ENCODE measurements at regions not wholly inside any gene's neighbourhood (a gene's known extent, or its start where the extent isn't known, plus 50 kb on each side); places are given as distances from the start of the nearest gene placed in this dataset.

DNA sequence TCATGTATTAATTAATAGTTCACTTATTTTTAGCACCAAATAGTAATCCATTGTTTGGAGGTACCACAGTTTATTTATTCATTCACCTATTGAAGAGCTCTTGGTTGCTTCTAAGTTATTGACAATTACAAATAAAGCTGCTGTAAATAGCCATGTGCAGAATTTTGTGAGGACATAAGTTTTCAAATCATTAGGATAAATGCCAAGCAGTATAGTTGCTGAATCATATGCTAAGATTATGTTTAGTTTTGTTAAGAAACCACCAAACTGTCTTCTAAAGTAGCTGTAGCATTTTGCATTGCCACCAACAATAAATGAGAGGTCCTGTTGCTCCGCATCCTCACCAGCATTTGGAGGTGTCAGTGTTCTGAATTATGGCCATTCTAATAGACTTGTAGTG lies 2126.8 kb downstream of the PCDH9 start:
- Histone ChIP-seq H3K79me2 (no peaks in the 10 kb centered on the region), H2AFZ (no peak overlapping the region), H3K9ac (no peak overlapping the region), H3K4me1 (no peaks in the 10 kb centered on the region), H3K27me3 (ENCODE audit: control insufficient read depth, insufficient read depth, low read length) (no peaks in the 10 kb centered on the region), H3K27ac (no peak overlapping the region), H3K4me3 (ENCODE audit: low read depth, low read length) (no peak overlapping the region), H3K4me2 (ENCODE audit: low read length) (no peak overlapping the region), H3K9me3 (ENCODE audit: control insufficient read depth, low read length) (no peaks in the 10 kb centered on the region), H3K36me3 (ENCODE audit: control insufficient read depth, insufficient read depth, low read length) (no peaks in the 10 kb centered on the region)
- TF ChIP-seq, protein P1, sequence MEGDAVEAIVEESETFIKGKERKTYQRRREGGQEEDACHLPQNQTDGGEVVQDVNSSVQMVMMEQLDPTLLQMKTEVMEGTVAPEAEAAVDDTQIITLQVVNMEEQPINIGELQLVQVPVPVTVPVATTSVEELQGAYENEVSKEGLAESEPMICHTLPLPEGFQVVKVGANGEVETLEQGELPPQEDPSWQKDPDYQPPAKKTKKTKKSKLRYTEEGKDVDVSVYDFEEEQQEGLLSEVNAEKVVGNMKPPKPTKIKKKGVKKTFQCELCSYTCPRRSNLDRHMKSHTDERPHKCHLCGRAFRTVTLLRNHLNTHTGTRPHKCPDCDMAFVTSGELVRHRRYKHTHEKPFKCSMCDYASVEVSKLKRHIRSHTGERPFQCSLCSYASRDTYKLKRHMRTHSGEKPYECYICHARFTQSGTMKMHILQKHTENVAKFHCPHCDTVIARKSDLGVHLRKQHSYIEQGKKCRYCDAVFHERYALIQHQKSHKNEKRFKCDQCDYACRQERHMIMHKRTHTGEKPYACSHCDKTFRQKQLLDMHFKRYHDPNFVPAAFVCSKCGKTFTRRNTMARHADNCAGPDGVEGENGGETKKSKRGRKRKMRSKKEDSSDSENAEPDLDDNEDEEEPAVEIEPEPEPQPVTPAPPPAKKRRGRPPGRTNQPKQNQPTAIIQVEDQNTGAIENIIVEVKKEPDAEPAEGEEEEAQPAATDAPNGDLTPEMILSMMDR (IDR thresholded peaks at IDR 0.05) = no peak

DNA sequence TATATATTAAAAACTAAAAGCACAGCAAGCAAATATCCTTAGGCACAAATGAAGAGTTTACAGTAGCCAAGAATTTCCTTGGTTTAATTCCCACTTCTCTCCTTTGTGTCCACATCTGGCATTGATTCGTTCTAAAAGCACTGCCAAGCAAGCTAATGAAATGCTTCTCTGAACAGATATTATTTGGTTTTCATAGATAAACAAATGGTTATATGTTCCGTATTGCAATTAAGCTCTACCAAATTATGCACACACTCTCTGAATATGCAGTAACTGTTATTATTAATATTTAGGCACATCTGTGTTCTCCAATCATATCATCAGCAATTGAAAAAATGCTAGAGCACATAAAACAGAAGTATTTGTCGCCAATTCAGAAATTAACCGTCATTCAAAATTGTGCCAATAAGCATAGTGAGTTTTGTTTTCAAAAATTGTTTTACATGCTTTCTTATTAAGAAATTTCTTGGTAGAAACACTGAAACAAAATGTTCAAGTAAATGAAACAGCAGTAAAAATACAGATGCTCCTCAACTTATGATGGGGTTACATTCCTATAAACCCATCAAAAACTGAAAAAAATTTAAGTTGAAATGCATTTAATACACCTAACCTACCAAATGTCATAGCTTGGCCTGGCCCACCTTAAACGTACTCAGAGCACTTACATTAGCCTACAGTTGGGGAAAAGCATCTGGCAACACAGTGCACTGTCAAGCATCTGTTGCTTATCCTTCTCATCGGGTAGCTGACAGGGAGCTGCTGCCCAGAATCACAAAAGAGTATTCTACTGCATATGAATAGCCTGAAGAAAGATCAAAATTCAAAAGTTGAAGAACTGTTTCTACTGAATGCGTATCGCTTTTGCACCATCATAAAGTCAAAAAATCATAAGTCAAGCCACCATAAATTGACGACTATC lies 2134.7 kb downstream of the PCDH9 start:
- Histone ChIP-seq H3K9me3 (ENCODE audit: control insufficient read depth, low read length) (no peaks in the 10 kb centered on the region), H3K4me1 (no peaks in the 10 kb centered on the region), H3K79me2 (no peaks in the 10 kb centered on the region), H3K27ac (no peak overlapping the region), H3K4me2 (ENCODE audit: low read length) (no peak overlapping the region), H3K36me3 (ENCODE audit: control insufficient read depth, insufficient read depth, low read length) (no peaks in the 10 kb centered on the region), H3K9ac (no peak overlapping the region), H3K27me3 (ENCODE audit: control insufficient read depth, insufficient read depth, low read length) (no peaks in the 10 kb centered on the region), H2AFZ (no peak overlapping the region), H3K4me3 (ENCODE audit: low read depth, low read length) (no peak overlapping the region)
- TF ChIP-seq, protein P1 (IDR thresholded peaks at IDR 0.05) = no peak

GRCh38 chr13:65093357-65093756 lies 2136.8 kb downstream of the PCDH9 start:
- Histone ChIP-seq H3K4me2 (ENCODE audit: low read length) (no peak overlapping the region), H3K9ac (no peak overlapping the region), H3K36me3 (ENCODE audit: control insufficient read depth, insufficient read depth, low read length) (no peaks in the 10 kb centered on the region), H2AFZ (no peak overlapping the region), H3K27ac (no peak overlapping the region), H3K27me3 (ENCODE audit: control insufficient read depth, insufficient read depth, low read length) (no peaks in the 10 kb centered on the region), H3K9me3 (ENCODE audit: control insufficient read depth, low read length) (no peaks in the 10 kb centered on the region), H3K4me1 (no peaks in the 10 kb centered on the region), H3K79me2 (no peaks in the 10 kb centered on the region), H3K4me3 (ENCODE audit: low read depth, low read length) (no peak overlapping the region)
- TF ChIP-seq, protein P1 (IDR thresholded peaks at IDR 0.05) = no peak

DNA sequence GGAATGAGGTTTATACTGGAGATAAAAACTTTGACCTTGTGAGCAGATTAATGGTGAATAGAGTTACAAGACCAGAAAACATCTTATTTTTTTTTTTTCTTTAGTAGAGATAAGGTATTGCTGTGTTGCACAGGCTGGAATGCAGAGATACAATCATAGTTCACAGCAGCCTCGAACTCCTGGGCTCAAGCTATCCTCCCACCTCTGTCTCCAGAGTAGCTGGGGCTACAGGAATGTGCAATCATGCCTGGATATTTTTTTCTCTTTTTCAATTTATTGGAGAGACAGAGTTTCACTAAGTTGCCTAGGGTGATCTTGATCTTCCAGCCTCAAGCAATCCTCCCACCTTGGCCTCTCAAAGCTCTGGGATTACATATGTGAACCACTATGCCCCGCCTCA lies 2139.1 kb downstream of the PCDH9 start:
- Histone ChIP-seq H3K9me3 (ENCODE audit: control insufficient read depth, low read length) (no peaks in the 10 kb centered on the region), H3K79me2 (no peaks in the 10 kb centered on the region), H2AFZ (no peak overlapping the region), H3K27ac (no peak overlapping the region), H3K9ac (no peak overlapping the region), H3K4me3 (ENCODE audit: low read depth, low read length) (no peak overlapping the region), H3K36me3 (ENCODE audit: control insufficient read depth, insufficient read depth, low read length) (no peaks in the 10 kb centered on the region), H3K27me3 (ENCODE audit: control insufficient read depth, insufficient read depth, low read length) (no peaks in the 10 kb centered on the region), H3K4me2 (ENCODE audit: low read length) (no peak overlapping the region), H3K4me1 (no peaks in the 10 kb centered on the region)
- TF ChIP-seq, protein P1 (IDR thresholded peaks at IDR 0.05) = no peak

DNA sequence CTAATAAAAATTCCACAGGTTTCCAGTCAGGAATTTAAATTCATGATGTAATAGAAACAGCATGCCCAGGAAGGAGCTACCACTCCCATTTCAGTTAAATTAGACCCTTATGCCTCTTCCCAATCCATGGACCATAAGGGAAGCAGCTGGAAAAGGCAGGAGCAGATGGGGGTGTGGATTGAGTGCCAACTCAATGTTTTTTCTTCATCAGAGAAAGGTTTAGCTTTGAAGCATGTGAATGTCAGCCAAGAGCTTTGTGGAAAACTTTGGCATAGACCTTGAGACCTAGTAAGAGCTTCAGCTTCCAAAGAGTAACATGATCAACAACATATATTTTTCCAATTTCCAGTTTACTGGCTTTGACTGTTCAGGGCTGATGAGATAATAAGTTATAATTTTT lies 2139.9 kb downstream of the PCDH9 start:
- H3K4me3 ChIP-seq (ENCODE audit: low read depth, low read length) = no peak overlapping the region
- H3K9me3 ChIP-seq (ENCODE audit: control insufficient read depth, low read length) = no peaks in the 10 kb centered on the region
- TF ChIP-seq, protein P1 (IDR thresholded peaks at IDR 0.05) = no peak
- H3K79me2 ChIP-seq = no peaks in the 10 kb centered on the region
- no peaks in the 10 kb centered on the region for H3K27me3 ChIP-seq (ENCODE audit: control insufficient read depth, insufficient read depth, low read length)
- no peak overlapping the region for H3K9ac ChIP-seq
- no peak overlapping the region for H2AFZ ChIP-seq
- no peak overlapping the region for H3K4me2 ChIP-seq (ENCODE audit: low read length)
- H3K27ac ChIP-seq = no peak overlapping the region
- H3K4me1 ChIP-seq = no peaks in the 10 kb centered on the region
- no peaks in the 10 kb centered on the region for H3K36me3 ChIP-seq (ENCODE audit: control insufficient read depth, insufficient read depth, low read length)

All from parathyroid adenoma (tissue), 2 donors.